Thyroid gland (tissue), 4 donors: ENCODE measurements at regions not wholly inside any gene's neighbourhood (a gene's known extent, or its start where the extent isn't known, plus 50 kb on each side); places are given as distances from the start of the nearest gene placed in this dataset.

ENCODE experiments used
- CTCF ChIP-seq, 6 experiments: fragments of 200-600 bp in 3 of 6; fragments of 450-650 bp in 3 of 6; sonication (generic) in 3 of 6; IDR thresholded peaks; one replicate each; pipeline ENCODE4 v1.5.1; 2016 to 2019; ENCODE audit warnings: antibody characterized with exemption in 6 of 6, mild to moderate bottlenecking in 2 of 6, inconsistent platforms in 1 of 6, moderate library complexity in 1 of 6
- POLR2A ChIP-seq, 2 donors: fragments of 450-650 bp; IDR thresholded peaks; one replicate each; pipeline ENCODE4 v1.6.1; 2017; ENCODE audit warnings: antibody characterized with exemption in 2 of 2, mild to moderate bottlenecking in 2 of 2, moderate library complexity in 1 of 2

GRCh38 chr5:89998519-89999305 lies 410.8 kb downstream of the CETN3 start:
- TF ChIP-seq CTCF (IDR thresholded peaks at IDR 0.05) (no peak), POLR2A (IDR thresholded peaks at IDR 0.05) (no peak)
